WERI-Rb-1 (cell line): ENCODE measurements at regions not wholly inside any gene's neighbourhood (a gene's known extent, or its start where the extent isn't known, plus 50 kb on each side); places are given as distances from the start of the nearest gene placed in this dataset.

Experiments
- DNase-seq: peaks from one replicate; pipeline ENCODE4 v3.0.0-alpha.2; 2020
- H3K27ac ChIP-seq: fragments of 250-450 bp; sonication (Bioruptor Pico); 2 replicates; pipeline ENCODE4 v1.5.1; 2020; ENCODE audit warnings: mild to moderate bottlenecking, moderate library complexity
- H3K27me3 ChIP-seq: fragments of 250-450 bp; sonication (Bioruptor Pico); 2 replicates; pipeline ENCODE4 v1.5.1; 2021; ENCODE audit warnings: mild to moderate bottlenecking, low read depth, moderate library complexity; ENCODE audit not compliant: insufficient read depth, severe bottlenecking
- H3K36me3 ChIP-seq: fragments of 250-450 bp; sonication (Bioruptor Pico); 2 replicates; pipeline ENCODE4 v1.5.1; 2020; ENCODE audit warnings: mild to moderate bottlenecking, moderate library complexity
- H3K4me3 ChIP-seq: 2 replicates; pipeline ENCODE4 v1.5.1; 2011; ENCODE audit warnings: low read depth, mild to moderate bottlenecking, control low read depth, low read length
- H3K9me3 ChIP-seq: fragments of 250-450 bp; sonication (Bioruptor Pico); 2 replicates; pipeline ENCODE4 v1.5.1; 2021; ENCODE audit warnings: mild to moderate bottlenecking, moderate library complexity; ENCODE audit not compliant: severe bottlenecking
- CTCF ChIP-seq: IDR thresholded peaks from 2 replicates; pipeline ENCODE4 v1.5.1; 2011; ENCODE audit warnings: low read depth, mild to moderate bottlenecking, control low read depth, inconsistent platforms, low read length

GRCh38 chr2:46816846-46817726 lies 98.5 kb downstream of the MCFD2 start:
- Histone ChIP-seq H3K36me3 (no peaks in the 10 kb centered on the region), H3K9me3 (no peaks in the 10 kb centered on the region), H3K4me3 (no peak overlapping the region), H3K27ac (no peak overlapping the region), H3K27me3 (no peaks in the 10 kb centered on the region)
- DNase-seq, result no peak
- TF ChIP-seq CTCF, result no peak

DNA sequence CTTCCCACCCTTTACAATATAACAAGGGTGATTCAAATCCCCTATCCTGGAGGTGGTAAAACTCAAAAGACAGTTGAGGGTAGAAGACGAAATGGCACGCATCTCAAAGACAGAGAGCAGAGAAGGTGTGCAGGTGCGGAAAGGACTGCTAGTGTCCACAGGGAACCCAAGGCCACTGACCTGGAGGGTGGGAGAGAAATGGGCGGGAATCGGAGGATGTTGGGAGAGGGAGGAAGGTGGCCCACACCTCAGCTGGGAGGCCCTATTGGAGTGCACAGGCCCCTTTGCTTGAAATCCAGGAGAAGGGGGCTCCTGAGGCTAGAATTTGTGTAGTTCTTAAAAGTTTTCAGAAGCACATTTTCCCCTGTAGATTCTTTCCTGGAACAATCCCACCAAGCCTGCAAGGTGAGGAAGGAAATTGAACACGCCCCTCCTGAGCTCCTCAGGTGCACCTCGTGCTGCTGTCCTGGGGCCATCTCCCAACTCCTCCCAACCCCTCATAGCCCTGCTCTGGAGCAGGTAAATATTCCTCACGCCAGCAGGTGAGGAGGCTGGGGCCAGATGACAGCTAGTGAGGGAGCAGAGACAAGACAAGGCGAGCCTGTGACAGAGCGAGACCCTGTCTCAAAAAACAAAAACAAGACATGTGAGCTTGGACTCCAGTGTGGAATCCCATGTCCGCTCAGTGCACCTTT lies 99.3 kb downstream of the MCFD2 start:
- H3K4me3 ChIP-seq, result no peak overlapping the region
- no peak for TF ChIP-seq CTCF
- DNase-seq, result no peak

DNA sequence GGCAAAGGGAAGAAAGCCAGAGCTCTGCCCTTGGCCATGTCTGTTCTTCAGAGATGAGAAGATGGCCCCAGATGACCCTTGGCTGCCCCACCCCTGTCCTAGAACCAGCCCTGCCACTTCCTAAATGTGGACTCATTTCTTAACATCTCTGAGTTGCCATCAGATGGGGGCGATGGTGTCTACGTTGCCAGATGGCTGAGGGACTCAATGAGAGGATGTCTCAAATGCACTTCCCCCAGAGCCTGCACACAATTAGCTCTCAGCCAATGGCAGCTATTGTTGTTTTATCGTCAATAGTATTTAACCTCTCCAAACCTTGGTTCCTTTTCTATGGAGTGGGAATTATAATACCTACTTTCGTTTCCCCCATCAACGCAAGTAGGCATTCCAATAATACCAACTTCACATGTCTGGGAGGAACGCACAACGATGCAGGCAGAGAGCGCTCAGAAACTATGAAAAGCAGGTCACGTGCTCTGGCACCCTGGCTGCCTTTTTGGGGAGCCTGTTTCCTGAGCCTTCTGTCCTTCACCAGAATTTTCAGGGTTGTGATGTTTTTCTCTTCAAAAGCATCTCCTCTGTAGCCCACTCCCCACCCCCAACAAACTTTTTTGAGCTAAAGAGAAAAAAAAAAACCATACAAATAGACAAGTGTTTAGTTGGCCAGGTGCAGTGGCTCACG lies 100.3 kb downstream of the MCFD2 start:
- Histone ChIP-seq H3K27me3 (no peaks in the 10 kb centered on the region), H3K27ac (no peak overlapping the region), H3K9me3 (no peaks in the 10 kb centered on the region), H3K36me3 (no peaks in the 10 kb centered on the region), H3K4me3 (no peak overlapping the region)
- TF ChIP-seq CTCF, result peak; percentile 30; the same call in 1 of the 2 replicates
- DNase-seq, result no peak

More for the DNA sequence above, 99.3 kb downstream of the MCFD2 start:
- no peak overlapping the region for H3K27ac ChIP-seq
- no peaks in the 10 kb centered on the region for H3K36me3 ChIP-seq
- no peaks in the 10 kb centered on the region for H3K9me3 ChIP-seq
- no peaks in the 10 kb centered on the region for H3K27me3 ChIP-seq

DNA sequence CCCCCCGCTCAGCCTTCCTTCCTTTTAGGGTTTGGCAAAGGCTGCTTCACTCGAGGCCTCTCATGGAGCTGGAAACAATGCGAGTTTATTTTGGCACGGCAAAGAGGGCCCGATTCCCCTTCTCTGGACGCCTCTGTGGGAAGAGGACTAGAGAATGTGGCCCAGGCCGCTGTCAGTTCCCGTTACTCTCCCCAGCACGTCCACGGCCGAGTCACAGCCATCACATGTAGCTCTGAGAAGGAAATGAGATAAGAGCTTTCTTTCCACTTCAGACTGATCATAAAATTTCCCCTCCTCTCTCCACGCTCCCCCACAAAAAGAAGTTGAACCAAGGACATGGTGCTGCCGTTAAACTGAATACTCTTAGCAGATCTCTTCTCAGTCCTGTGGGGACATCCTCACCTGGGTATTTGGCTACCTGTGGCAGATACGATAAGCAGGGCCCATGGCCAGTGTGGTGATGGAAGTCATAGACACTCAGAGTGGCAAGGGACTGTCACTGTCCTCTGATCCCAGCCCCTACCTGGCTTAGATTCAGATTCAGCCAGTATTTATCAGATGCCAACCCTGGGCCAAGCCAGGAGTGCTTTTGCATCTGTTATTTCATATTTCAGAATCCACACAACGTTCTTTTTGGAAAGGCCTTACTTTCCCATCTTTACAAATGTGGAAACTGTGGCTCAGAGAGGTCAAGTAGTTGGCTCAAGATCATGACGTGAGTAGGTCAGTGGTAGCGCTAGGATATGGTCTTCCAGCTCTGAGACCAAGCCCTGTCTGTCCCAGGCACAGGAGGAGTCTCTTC lies 101.2 kb downstream of the MCFD2 start:
- Histone ChIP-seq H3K4me3 (no peak overlapping the region), H3K27me3 (no peaks in the 10 kb centered on the region), H3K9me3 (no peaks in the 10 kb centered on the region), H3K27ac (no peak overlapping the region), H3K36me3 (no peaks in the 10 kb centered on the region)
- DNase-seq, result no peak
- TF ChIP-seq CTCF, result no peak

DNA sequence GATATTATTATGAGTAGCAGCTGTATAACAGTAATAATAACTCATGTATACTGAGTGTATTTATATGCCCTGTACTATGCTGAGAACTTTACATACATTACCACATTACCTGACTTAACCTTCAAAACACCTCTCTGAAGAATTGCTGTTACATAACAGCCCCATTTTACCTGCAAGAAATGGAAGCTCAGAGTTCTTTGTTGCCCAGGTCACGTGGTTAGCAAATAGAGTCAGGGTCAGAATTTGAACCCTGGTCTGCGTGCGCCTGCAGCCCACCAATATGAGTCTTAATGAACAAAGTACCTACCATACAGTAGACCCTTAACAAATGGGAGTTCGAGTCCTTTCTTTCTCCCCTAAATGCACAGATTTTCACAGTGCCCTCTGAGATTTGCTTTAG lies 101.9 kb downstream of the MCFD2 start:
- Histone ChIP-seq H3K4me3 (no peak overlapping the region), H3K27me3 (no peaks in the 10 kb centered on the region), H3K9me3 (no peaks in the 10 kb centered on the region), H3K36me3 (no peaks in the 10 kb centered on the region), H3K27ac (no peak overlapping the region)
- no peak for DNase-seq
- TF ChIP-seq CTCF, result no peak
